Gastroesophageal sphincter (tissue), 4 donors: ENCODE measurements at regions not wholly inside any gene's neighbourhood (a gene's known extent, or its start where the extent isn't known, plus 50 kb on each side); places are given as distances from the start of the nearest gene placed in this dataset.

Experiments
- ATAC-seq: fragments of 150-250 bp; one replicate; pipeline ENCODE4 v1.9.1; 2016; ENCODE audit warnings: mild to moderate bottlenecking, moderate library complexity
- H3K27ac ChIP-seq, 4 donors: fragments of 200-600 bp; sonication (generic) in 3 of 4; 1 replicate in 3 of 4; 2 replicates in 1 of 4; pipeline ENCODE4 v1.5.1; 2016 to 2019
- H3K27me3 ChIP-seq: fragments of 200-600 bp; sonication (generic); one replicate; pipeline ENCODE4 v1.5.1; 2019
- H3K36me3 ChIP-seq, 2 donors: fragments of 200-600 bp; sonication (generic); one replicate each; pipeline ENCODE4 v1.5.1; 2019; ENCODE audit warnings: control low read depth in 1 of 2
- H3K4me1 ChIP-seq, 3 donors: fragments of 200-600 bp; sonication (generic); 1 replicate in 2 of 3; 2 replicates in 1 of 3; pipeline ENCODE4 v1.5.1; 2016 to 2019; ENCODE audit warnings: control low read depth in 2 of 3
- H3K4me3 ChIP-seq, 2 donors: fragments of 200-600 bp; sonication (generic); one replicate each; pipeline ENCODE4 v1.5.1; 2019; ENCODE audit warnings: mild to moderate bottlenecking in 1 of 2, moderate library complexity in 1 of 2
- H3K9me3 ChIP-seq, 3 donors: fragments of 200-600 bp; sonication (generic); one replicate each; pipeline ENCODE4 v1.5.1; 2017 to 2019; ENCODE audit warnings: control low read depth in 2 of 3
- CTCF ChIP-seq, 4 experiments: fragments of 200-600 bp in 2 of 4; fragments of 450-650 bp in 2 of 4; sonication (generic) in 1 of 4; IDR thresholded peaks; one replicate each; pipeline ENCODE4 v1.5.1; 2017 to 2019; ENCODE audit warnings: antibody characterized with exemption in 4 of 4, mild to moderate bottlenecking in 2 of 4, moderate library complexity in 2 of 4
- EP300 ChIP-seq: sonication (generic); formaldehyde crosslinking; IDR thresholded peaks from one replicate; pipeline ENCODE4 v1.6.1; 2017; ENCODE audit warnings: antibody characterized with exemption, mild to moderate bottlenecking
- POLR2A ChIP-seq, 2 donors: fragments of 450-650 bp; IDR thresholded peaks; one replicate each; pipeline ENCODE4 v1.6.1; 2017; ENCODE audit warnings: antibody characterized with exemption in 2 of 2, mild to moderate bottlenecking in 2 of 2, moderate library complexity in 1 of 2
- POLR2AphosphoS5 ChIP-seq: sonication (generic); formaldehyde crosslinking; IDR thresholded peaks from one replicate; pipeline ENCODE4 v1.6.1; 2017; ENCODE audit warnings: antibody characterized with exemption
- WGBS, 2 donors: methylation state at CpG; one replicate each; pipeline ENCODE4 v1.1.5; 2018; ENCODE audit warnings: low coverage in 1 of 2; 5-methylcytosine and 5-hydroxymethylcytosine counted together

GRCh38 chr5:2903451-2904395 is 152.2 kb upstream of the IRX2 start:
- Histone ChIP-seq H3K4me1 (no peaks in the 10 kb centered on the region), H3K27ac (no peak overlapping the region), H3K27me3 (peaks cover 14% of the 10 kb centered on the region), H3K4me3 (no peak overlapping the region), H3K36me3 (no peaks in the 10 kb centered on the region), H3K9me3 (peaks cover 0 to 12% (median 0%) of the 10 kb centered on the region in 3 donors)
- ATAC-seq = no peak
- TF ChIP-seq CTCF (IDR thresholded peaks at IDR 0.05) = no peak
- TF ChIP-seq POLR2AphosphoS5 = no peak
- TF ChIP-seq POLR2A (IDR thresholded peaks at IDR 0.05) = no peak
- no peak for TF ChIP-seq EP300
- WGBS, 2 donors = 85 to 88% methylated on average over 12 to 17 of the region's 30 CpGs

- no peak for TF ChIP-seq POLR2A (IDR thresholded peaks at IDR 0.05)
- TF ChIP-seq CTCF (IDR thresholded peaks at IDR 0.05) = no peak
- TF ChIP-seq POLR2AphosphoS5 = no peak
- TF ChIP-seq EP300 = no peak
- no peaks in the 10 kb centered on the region for H3K36me3 ChIP-seq
- H3K27me3 ChIP-seq = peaks cover 14% of the 10 kb centered on the region
- H3K4me1 ChIP-seq = no peaks in the 10 kb centered on the region
- ATAC-seq = no peak
- H3K4me3 ChIP-seq = no peak overlapping the region
- no peak overlapping the region for H3K27ac ChIP-seq
- 84 to 86% methylated on average over 5 to 8 of the region's 13 CpGs for WGBS, 2 donors
- H3K9me3 ChIP-seq = peaks cover 0 to 16% (median 0%) of the 10 kb centered on the region in 3 donors
Observed at GRCh38 chr5:2902742-2903297, 151.3 kb upstream of the IRX2 start.

DNA sequence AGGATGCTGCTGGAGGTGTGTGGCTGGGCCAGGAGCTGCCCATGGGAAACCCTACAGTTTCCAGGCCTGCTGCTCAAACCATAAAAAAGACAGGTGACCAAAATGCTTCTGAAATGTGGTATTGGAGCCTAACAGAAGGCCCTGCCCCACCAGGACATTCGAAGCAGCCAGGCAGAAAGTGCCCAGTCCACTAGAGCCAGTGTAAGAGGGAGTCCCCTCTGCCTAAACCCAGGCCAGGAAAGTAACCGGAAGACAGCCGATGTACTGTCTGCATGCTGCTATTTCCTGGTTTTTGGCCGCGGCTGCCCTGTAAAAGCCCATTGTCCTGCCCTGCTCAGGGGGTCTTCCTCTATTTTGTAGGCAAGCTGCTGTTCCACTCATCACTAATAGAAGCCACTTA is 150.7 kb upstream of the IRX2 start:
- no peak for ATAC-seq
- Histone ChIP-seq H3K36me3 (no peaks in the 10 kb centered on the region), H3K4me3 (no peak overlapping the region), H3K27ac (no peak overlapping the region), H3K27me3 (peaks cover 14% of the 10 kb centered on the region), H3K9me3 (peaks cover 0 to 16% (median 0%) of the 10 kb centered on the region in 3 donors), H3K4me1 (no peaks in the 10 kb centered on the region)
- 81% methylated on average over 4 of the region's 5 CpGs; no CpG with 5 or more reads in 1 of the 2 donors for WGBS, 2 donors
- TF ChIP-seq CTCF (IDR thresholded peaks at IDR 0.05) (no peak), POLR2AphosphoS5 (no peak), EP300 (no peak), POLR2A (IDR thresholded peaks at IDR 0.05) (no peak)

- peaks cover 0 to 16% (median 0%) of the 10 kb centered on the region in 3 donors for H3K9me3 ChIP-seq
- no peak overlapping the region for H3K4me3 ChIP-seq
- TF ChIP-seq CTCF (IDR thresholded peaks at IDR 0.05) = no peak
- TF ChIP-seq POLR2A (IDR thresholded peaks at IDR 0.05) = no peak
- no peak for TF ChIP-seq POLR2AphosphoS5
- TF ChIP-seq EP300 = no peak
- H3K27ac ChIP-seq = no peak overlapping the region
- no peaks in the 10 kb centered on the region for H3K4me1 ChIP-seq
- WGBS, 2 donors = 69 to 76% methylated on average over 6 to 10 of the region's 10 CpGs
- H3K36me3 ChIP-seq = no peaks in the 10 kb centered on the region
- no peak for ATAC-seq
- H3K27me3 ChIP-seq = peaks cover 11% of the 10 kb centered on the region
Observed at GRCh38 chr5:2901511-2901910, 150.0 kb upstream of the IRX2 start.
